H9 (cell line): ENCODE measurements at regions not wholly inside any gene's neighbourhood (a gene's known extent, or its start where the extent isn't known, plus 50 kb on each side); places are given as distances from the start of the nearest gene placed in this dataset.

ENCODE experiments used
- DNase-seq: peaks from one replicate; pipeline ENCODE4 v3.0.0-alpha.2; 2017
- H2AFZ ChIP-seq: one replicate; pipeline ENCODE4 v1.6.1; 2013; ENCODE audit warnings: mild to moderate bottlenecking, low read length, control low read depth, moderate library complexity
- H2AK5ac ChIP-seq: 2 replicates; pipeline ENCODE4 v1.6.1; 2013; ENCODE audit warnings: low read length, control low read depth, mixed read lengths; ENCODE audit not compliant: insufficient read length
- H2BK120ac ChIP-seq: one replicate; pipeline ENCODE4 v1.6.1; 2013; ENCODE audit warnings: low read depth, mild to moderate bottlenecking, low read length, control low read depth, inconsistent platforms; ENCODE audit not compliant: poor library complexity, severe bottlenecking
- H2BK12ac ChIP-seq: 2 replicates; pipeline ENCODE4 v1.6.1; 2013; ENCODE audit warnings: low read length, control low read depth, mixed read lengths, low read depth; ENCODE audit not compliant: insufficient read length
- H2BK15ac ChIP-seq: 2 replicates; pipeline ENCODE4 v1.6.1; 2013; ENCODE audit warnings: low read depth, low read length, control low read depth
- H2BK20ac ChIP-seq: one replicate; pipeline ENCODE4 v1.6.1; 2013; ENCODE audit warnings: low read depth, mild to moderate bottlenecking, low read length, control low read depth, inconsistent platforms; ENCODE audit not compliant: poor library complexity, severe bottlenecking
- H2BK5ac ChIP-seq: 2 replicates; pipeline ENCODE4 v1.6.1; 2013; ENCODE audit warnings: low read length, control low read depth, mixed read lengths; ENCODE audit not compliant: insufficient read length
- H3K14ac ChIP-seq: 2 replicates; pipeline ENCODE4 v1.6.1; 2013; ENCODE audit warnings: low read length, control low read depth; ENCODE audit not compliant: insufficient read depth
- H3K18ac ChIP-seq: 2 replicates; pipeline ENCODE4 v1.6.1; 2013; ENCODE audit warnings: low read depth, mild to moderate bottlenecking, mixed read lengths, low read length, control low read depth; ENCODE audit not compliant: insufficient read length
- H3K23ac ChIP-seq: 2 replicates; pipeline ENCODE4 v1.6.1; 2013; ENCODE audit warnings: low read length, control low read depth, mixed read lengths, low read depth; ENCODE audit not compliant: insufficient read length
- H3K23me2 ChIP-seq: 2 replicates; pipeline ENCODE4 v1.6.1; 2013; ENCODE audit warnings: low read depth, mild to moderate bottlenecking, mixed read lengths, low read length, control low read depth; ENCODE audit not compliant: insufficient read length, poor library complexity, severe bottlenecking
- H3K27ac ChIP-seq: 2 replicates; pipeline ENCODE4 v1.5.1; 2013; ENCODE audit warnings: low read length, control low read depth, mixed read lengths, low read depth; ENCODE audit not compliant: insufficient read length
- H3K27me3 ChIP-seq: 2 replicates; pipeline ENCODE4 v1.6.1; 2013; ENCODE audit warnings: low read length, control low read depth, inconsistent platforms; ENCODE audit not compliant: insufficient read depth
- H3K4ac ChIP-seq: 2 replicates; pipeline ENCODE4 v1.6.1; 2013; ENCODE audit warnings: low read depth, mild to moderate bottlenecking, control low read depth, inconsistent platforms, low read length, moderate library complexity
- H3K4me1 ChIP-seq: 2 replicates; pipeline ENCODE4 v1.6.1; 2013; ENCODE audit warnings: low read length, control low read depth, inconsistent platforms; ENCODE audit not compliant: insufficient read depth
- H3K4me2 ChIP-seq: 2 replicates; pipeline ENCODE4 v1.6.1; 2013; ENCODE audit warnings: low read length, control low read depth, mixed read lengths; ENCODE audit not compliant: insufficient read length, insufficient read depth
- H3K56ac ChIP-seq: 2 replicates; pipeline ENCODE4 v1.6.1; 2013; ENCODE audit warnings: low read depth, mild to moderate bottlenecking, mixed read lengths, low read length, control low read depth; ENCODE audit not compliant: insufficient read length
- H3K79me1 ChIP-seq: 2 replicates; pipeline ENCODE4 v1.6.1; 2013; ENCODE audit warnings: low read depth, mild to moderate bottlenecking, moderate library complexity, low read length, control low read depth, inconsistent platforms; ENCODE audit not compliant: insufficient read depth, poor library complexity, severe bottlenecking
- H3K79me2 ChIP-seq: 2 replicates; pipeline ENCODE4 v1.6.1; 2013; ENCODE audit warnings: low read length, control low read depth, inconsistent platforms; ENCODE audit not compliant: insufficient read depth
- H3K9ac ChIP-seq: 2 replicates; pipeline ENCODE4 v1.6.1; 2013; ENCODE audit warnings: low read length, control low read depth, mixed read lengths; ENCODE audit not compliant: insufficient read length; ENCODE audit errors: extremely low read depth
- H3K9me3 ChIP-seq: one replicate; pipeline ENCODE4 v1.6.1; 2013; ENCODE audit warnings: low read depth, low read length, inconsistent platforms; ENCODE audit not compliant: control insufficient read depth
- H3T11ph ChIP-seq: one replicate; pipeline ENCODE4 v1.6.1; 2013; ENCODE audit warnings: mild to moderate bottlenecking, low read length, control low read depth, inconsistent platforms
- H4K20me1 ChIP-seq: one replicate; pipeline ENCODE4 v1.6.1; 2013; ENCODE audit not compliant: control insufficient read depth, insufficient read length, insufficient read depth
- H4K5ac ChIP-seq: 2 replicates; pipeline ENCODE4 v1.6.1; 2013; ENCODE audit warnings: low read depth, mild to moderate bottlenecking, mixed read lengths, low read length, control low read depth; ENCODE audit not compliant: insufficient read length
- H4K8ac ChIP-seq: replicated peaks from 2 replicates; pipeline ENCODE4 v1.6.1; 2013; ENCODE audit warnings: low read length, control low read depth, mixed read lengths, low read depth; ENCODE audit not compliant: insufficient read length
- H4K91ac ChIP-seq: 2 replicates; pipeline ENCODE4 v1.6.1; 2013; ENCODE audit warnings: low read depth, mild to moderate bottlenecking, moderate library complexity, mixed read lengths, low read length, control low read depth; ENCODE audit not compliant: insufficient read length
- H3K27ac Mint-ChIP-seq, 3 experiments: 2 replicates in 2 of 3; 3 replicates in 1 of 3; pipeline ENCODE4 v1.8.0; 2020 to 2021; ENCODE audit warnings: mixed read lengths in 3 of 3, mild to moderate bottlenecking in 1 of 3, moderate library complexity in 1 of 3
- H3K27me3 Mint-ChIP-seq: 2 replicates; pipeline ENCODE4 v1.8.0; 2021; ENCODE audit warnings: low read depth, mild to moderate bottlenecking, moderate library complexity, mixed read lengths
- H3K36me3 Mint-ChIP-seq, 3 experiments: 2 replicates in 2 of 3; 3 replicates in 1 of 3; pipeline ENCODE4 v1.8.0; 2020 to 2021; ENCODE audit warnings: low read depth in 3 of 3, mixed read lengths in 3 of 3; ENCODE audit not compliant: insufficient read depth in 1 of 3
- H3K4me1 Mint-ChIP-seq, 2 experiments: 2 replicates each; pipeline ENCODE4 v1.8.0; 2020; ENCODE audit warnings: mixed read lengths in 2 of 2
- H3K4me3 Mint-ChIP-seq, 2 experiments: 2 replicates in 1 of 2; 3 replicates in 1 of 2; pipeline ENCODE4 v1.8.0; 2020 to 2021; ENCODE audit warnings: mild to moderate bottlenecking in 2 of 2, mixed read lengths in 2 of 2, moderate library complexity in 1 of 2
- H3K9me3 Mint-ChIP-seq, 2 experiments: 2 replicates in 1 of 2; 3 replicates in 1 of 2; pipeline ENCODE4 v1.8.0; 2020; ENCODE audit warnings: mild to moderate bottlenecking in 2 of 2, mixed read lengths in 2 of 2, moderate library complexity in 1 of 2
- CTCF ChIP-seq: fragments of 200-600 bp; sonication (generic); conservative IDR thresholded peaks from 3 replicates; pipeline ENCODE4 v1.8.0; 2021; ENCODE audit warnings: antibody characterized with exemption, mild to moderate bottlenecking
- WGBS: extraction: QIAGEN DNeasy Blood & Tissue Kit; methylation state at CpG from one replicate; pipeline ENCODE4 v1.1.7; 2013; ENCODE audit warnings: missing lambda C conversion rate, low lambda C conversion rate, mixed read lengths; ENCODE audit not compliant: insufficient read length; ENCODE audit errors: extremely low coverage; 5-methylcytosine and 5-hydroxymethylcytosine counted together

- Histone ChIP-seq H4K20me1 (no peaks in the 10 kb centered on the region), H3K14ac (no peak overlapping the region), H3K23ac (no peak overlapping the region), H2BK120ac (no peak overlapping the region), H3K4me1 (no peaks in the 10 kb centered on the region), H3K18ac (no peak overlapping the region), H3K9me3 (no peaks in the 10 kb centered on the region), H3K79me2 (no peaks in the 10 kb centered on the region), H2BK20ac (no peak overlapping the region), H3K27me3 (no peaks in the 10 kb centered on the region), H3K23me2 (no peaks in the 10 kb centered on the region), H4K8ac (no peak overlapping the region), H3K79me1 (no peaks in the 10 kb centered on the region), H3K4ac (no peak overlapping the region), H2AFZ (no peak overlapping the region), H2BK5ac (no peak overlapping the region), H2AK5ac (no peak overlapping the region), H3K27ac (no peak overlapping the region), H3K4me2 (no peak overlapping the region), H3T11ph (no peak overlapping the region), H3K56ac (no peak overlapping the region), H2BK12ac (no peak overlapping the region), H3K9ac (no peak overlapping the region), H2BK15ac (no peak overlapping the region), H4K5ac (no peak overlapping the region), H4K91ac (no peak overlapping the region)
- H3K27ac Mint-ChIP-seq = no peak overlapping the region
- WGBS = no CpG with 5 or more reads among the region's 2 CpGs
- H3K27me3 Mint-ChIP-seq = no peaks in the 10 kb centered on the region
- DNase-seq = no peak
- H3K9me3 Mint-ChIP-seq = no peaks in the 10 kb centered on the region
- no peak for TF ChIP-seq CTCF
- H3K4me3 Mint-ChIP-seq = no peak overlapping the region
- peaks cover 5 to 6% of the 10 kb centered on the region in 2 experiments; a peak in 3 of 4 replicates for H3K4me1 Mint-ChIP-seq
- H3K36me3 Mint-ChIP-seq = no peaks in the 10 kb centered on the region
These were observed 1169.4 kb downstream of the GALC start for GRCh38 chr14:86823581-86823980.
